ENCODE measurements at regions not wholly inside any gene's neighbourhood (a gene's known extent, or its start where the extent isn't known, plus 50 kb on each side); places are given as distances from the start of the nearest gene placed in this dataset.

GRCh38 chr6:144478483-144478882 is 193.3 kb downstream of the UTRN start:
- Histone ChIP-seq H3K27me3 (no peaks in the 10 kb centered on the region), H3K36me3 (ENCODE audit: low read depth, missing control alignments) (no peaks in the 10 kb centered on the region), H3K9me3 (no peaks in the 10 kb centered on the region), H3K27ac (no peak overlapping the region), H3K4me1 (peaks cover 9% of the 10 kb centered on the region), H3K4me3 (no peak overlapping the region)
- intact Hi-C loops (cut with DNase I; ENCODE audit: low total_unique reads): loop anchor here (5.0 kb wide), 1 partner anchor 261 kb away; no protein-coding TSS in a partner anchor
- DNase-seq: peak; percentile 55
- TF ChIP-seq POLR2A (IDR thresholded peaks at IDR 0.05) (no peak), CTCF (IDR thresholded peaks at IDR 0.05) (no peak)
- WGBS, 2 donors: 47 to 51% methylated on average over 5 of the region's 5 CpGs

GRCh38 chr6:144479991-144480390 is 194.9 kb downstream of the UTRN start:
- intact Hi-C loops (cut with DNase I; ENCODE audit: low total_unique reads): loop anchor here (5.0 kb wide), 1 partner anchor 263 kb away; no protein-coding TSS in a partner anchor
- H3K4me3 ChIP-seq: no peak overlapping the region
- DNase-seq: no peak
- H3K27ac ChIP-seq: peak overlapping the region in 1 of 2 donors; percentile 15
- no peak for TF ChIP-seq POLR2A (IDR thresholded peaks at IDR 0.05)
- no peak for TF ChIP-seq CTCF (IDR thresholded peaks at IDR 0.05)
- H3K27me3 ChIP-seq: no peaks in the 10 kb centered on the region
- WGBS, 2 donors: 41 to 59% methylated on average over 1 of the region's 1 CpG
- H3K9me3 ChIP-seq: no peaks in the 10 kb centered on the region
- H3K36me3 ChIP-seq (ENCODE audit: low read depth, missing control alignments): no peaks in the 10 kb centered on the region
- H3K4me1 ChIP-seq: peaks cover 9% of the 10 kb centered on the region

GRCh38 chr6:144480473-144480872 is 195.3 kb downstream of the UTRN start:
- Histone ChIP-seq H3K27ac (peak overlapping the region in 1 of 2 donors; percentile 15), H3K4me1 (peaks cover 9% of the 10 kb centered on the region), H3K36me3 (ENCODE audit: low read depth, missing control alignments) (no peaks in the 10 kb centered on the region), H3K9me3 (no peaks in the 10 kb centered on the region), H3K4me3 (no peak overlapping the region), H3K27me3 (no peaks in the 10 kb centered on the region)
- DNase-seq: no peak
- WGBS, 2 donors: 35 to 37% methylated on average over 5 of the region's 5 CpGs
- no peak for TF ChIP-seq CTCF (IDR thresholded peaks at IDR 0.05)
- no peak for TF ChIP-seq POLR2A (IDR thresholded peaks at IDR 0.05)
- intact Hi-C loops (cut with DNase I; ENCODE audit: low total_unique reads): no loop called here

GRCh38 chr6:144481527-144481926 is 196.4 kb downstream of the UTRN start:
- TF ChIP-seq CTCF (IDR thresholded peaks at IDR 0.05) (no peak), POLR2A (IDR thresholded peaks at IDR 0.05) (no peak)
- WGBS, 2 donors: 74 to 77% methylated on average over 6 of the region's 6 CpGs
- H3K4me3 ChIP-seq: no peak overlapping the region
- H3K4me1 ChIP-seq: peaks cover 9% of the 10 kb centered on the region
- H3K36me3 ChIP-seq (ENCODE audit: low read depth, missing control alignments): no peaks in the 10 kb centered on the region
- no peaks in the 10 kb centered on the region for H3K9me3 ChIP-seq
- no peaks in the 10 kb centered on the region for H3K27me3 ChIP-seq
- DNase-seq: no peak
- intact Hi-C loops (cut with DNase I; ENCODE audit: low total_unique reads): no loop called here
- H3K27ac ChIP-seq: peak overlapping the region in 1 of 2 donors; percentile 31

GRCh38 chr6:144482142-144482541 is 197.0 kb downstream of the UTRN start:
- Histone ChIP-seq H3K9me3 (no peaks in the 10 kb centered on the region), H3K27ac (peak overlapping the region in 1 of 2 donors; percentile 31), H3K27me3 (no peaks in the 10 kb centered on the region), H3K4me3 (no peak overlapping the region), H3K4me1 (peaks cover 9% of the 10 kb centered on the region), H3K36me3 (ENCODE audit: low read depth, missing control alignments) (no peaks in the 10 kb centered on the region)
- TF ChIP-seq POLR2A (IDR thresholded peaks at IDR 0.05) (no peak), CTCF (IDR thresholded peaks at IDR 0.05) (peak; percentile 60 to 70 (median 60))
- 26 to 29% methylated on average over 4 of the region's 4 CpGs for WGBS, 2 donors
- intact Hi-C loops (cut with DNase I; ENCODE audit: low total_unique reads): no loop called here
- DNase-seq: peak; percentile 93
